ENCODE measurements at regions not wholly inside any gene's neighbourhood (a gene's known extent, or its start where the extent isn't known, plus 50 kb on each side); places are given as distances from the start of the nearest gene placed in this dataset.

- no peak for TF ChIP-seq CHD7 (IDR thresholded peaks at IDR 0.05; ENCODE audit: insufficient replicate concordance, low read length)
- no peak for TF ChIP-seq TCF12 (IDR thresholded peaks at IDR 0.05; ENCODE audit: low read depth, low read length)
- no peak for TF ChIP-seq SRF (IDR thresholded peaks at IDR 0.05; ENCODE audit: low read depth, low read length)
- no peak for TF ChIP-seq RNF2 (IDR thresholded peaks at IDR 0.05; ENCODE audit: borderline replicate concordance, low read depth, low read length, missing control alignments, poor library complexity, severe bottlenecking)
- no peak for TF ChIP-seq BRCA1 (IDR thresholded peaks at IDR 0.05; ENCODE audit: low read depth, low read length)
- no peak for TF ChIP-seq RFX5 (IDR thresholded peaks at IDR 0.05; ENCODE audit: borderline replicate concordance, low read depth, low read length)
- no peak for TF ChIP-seq JUN (IDR thresholded peaks at IDR 0.05; ENCODE audit: low read depth, low read length)
- TF ChIP-seq CTBP2 (IDR thresholded peaks at IDR 0.05; ENCODE audit: borderline replicate concordance, insufficient read depth, insufficient read length, low read length), result no peak
- no peak for TF ChIP-seq CEBPB (IDR thresholded peaks at IDR 0.05; ENCODE audit: low read depth, low read length)
- TF ChIP-seq EZH2 (IDR thresholded peaks at IDR 0.05; ENCODE audit: low read depth, low read length, severe bottlenecking), result no peak
- TF ChIP-seq GABPA (IDR thresholded peaks at IDR 0.05; ENCODE audit: borderline replicate concordance, insufficient read depth, low read length), result no peak
- no peak for TF ChIP-seq SP4 (IDR thresholded peaks at IDR 0.05; ENCODE audit: low read length)
- no peak for TF ChIP-seq SIRT6 (IDR thresholded peaks at IDR 0.05; ENCODE audit: low read length)
Observed at GRCh38 chrX:144916785-144917184, 330.5 kb upstream of the SPANXN1 start (continued).

Data from H1 (cell line).